Activated CD4-positive, alpha-beta T cell treated with anti-CD3 and anti-CD28 coated beads for 4 hours (primary cell): ENCODE measurements at regions not wholly inside any gene's neighbourhood (a gene's known extent, or its start where the extent isn't known, plus 50 kb on each side); places are given as distances from the start of the nearest gene placed in this dataset.

Source experiments
- DNase-seq, 2 donors: peaks; one replicate each; pipeline ENCODE4 v3.0.0-alpha.2; 2020

DNA sequence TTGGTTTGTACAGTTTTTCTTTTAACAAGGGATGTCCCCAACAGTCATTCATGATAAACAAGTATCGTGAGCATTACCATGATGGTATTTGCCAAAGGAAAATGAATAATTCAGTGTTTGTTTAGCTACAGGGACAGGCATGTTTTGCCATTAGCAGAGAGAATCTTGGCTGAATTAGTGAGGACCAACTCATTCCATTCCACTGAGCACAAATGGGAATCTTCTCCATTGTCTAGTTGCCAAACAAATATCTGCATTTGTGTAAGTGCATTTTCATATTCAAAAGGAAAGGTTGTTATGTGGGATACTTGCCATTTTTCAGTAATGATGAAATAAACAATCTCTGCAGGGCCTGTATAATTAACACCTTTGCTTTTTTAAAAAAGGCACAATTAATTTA, 1762.6 kb downstream of the RPA4 start:
- DNase-seq, result no peak

DNA sequence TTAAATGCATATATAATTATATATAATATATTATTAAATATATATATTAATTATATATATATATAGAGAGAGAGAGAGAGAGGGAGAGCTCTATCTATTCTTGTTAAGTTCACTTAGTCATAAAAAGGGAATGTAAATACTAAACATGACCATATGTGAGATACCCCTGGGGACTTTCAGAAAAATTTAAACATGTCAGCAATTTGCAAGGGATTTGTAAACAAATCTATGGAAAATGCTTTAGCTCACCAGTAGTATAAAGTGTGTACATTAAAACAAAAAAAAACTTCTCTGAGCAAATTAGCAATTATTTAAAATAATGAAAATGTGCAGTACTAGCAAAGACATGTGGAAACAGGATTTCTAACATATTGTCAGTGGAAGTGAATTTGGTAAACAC, 1755.5 kb downstream of the PCDH19 start:
- no peak for DNase-seq
